ENCODE measurements at regions not wholly inside any gene's neighbourhood (a gene's known extent, or its start where the extent isn't known, plus 50 kb on each side); places are given as distances from the start of the nearest gene placed in this dataset.
"Not testable (repeated sequence)": the region's sequence is repeated elsewhere in the genome, so short reads cannot be mapped to it uniquely, and the experiment has no call there.

DNA sequence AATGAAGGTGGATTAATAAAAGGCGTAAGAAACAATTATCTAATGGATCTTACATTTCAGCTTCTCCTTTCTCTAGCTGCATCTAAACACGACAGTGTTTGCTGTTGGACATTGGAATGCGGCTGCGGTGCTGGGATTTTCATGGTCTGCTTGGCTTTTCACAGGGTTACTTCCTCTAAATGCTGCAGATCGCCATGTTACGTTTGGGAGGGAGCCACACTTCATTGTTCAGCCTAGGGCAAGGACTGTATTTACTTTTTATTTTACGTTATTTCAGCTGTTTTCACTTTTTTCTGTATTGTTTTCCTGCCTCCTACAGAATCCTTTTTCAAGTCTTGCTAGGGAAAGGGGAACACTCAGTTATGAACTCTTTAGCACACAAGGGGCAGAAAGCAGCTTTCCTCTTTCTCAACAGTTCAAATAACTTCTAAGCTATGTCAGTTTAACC lies 97.9 kb upstream of the MTHFD1L start:
- DNase-seq (ENCODE audit: low read depth), result no peak

DNA sequence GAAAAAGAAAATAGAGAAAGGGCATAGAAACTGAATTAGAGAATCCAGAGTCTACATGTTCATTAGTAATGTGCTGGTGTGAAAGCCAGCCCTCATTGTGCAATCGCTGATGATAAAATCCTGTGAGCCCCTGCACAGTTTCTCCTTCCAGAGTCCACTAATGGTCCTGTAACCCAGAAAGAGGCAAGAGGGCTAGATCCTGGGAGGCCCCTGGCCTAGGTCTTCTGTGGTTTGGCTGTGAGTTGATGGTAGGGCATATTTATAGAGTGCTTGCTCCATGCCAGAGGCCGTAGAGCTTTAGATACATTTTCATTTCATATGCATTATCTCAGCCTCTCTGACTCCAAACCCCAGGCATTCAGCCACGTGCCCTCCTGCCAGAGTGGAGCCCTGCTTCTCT lies 94.9 kb upstream of the MTHFD1L start:
- no peak for DNase-seq (ENCODE audit: low read depth)

DNA sequence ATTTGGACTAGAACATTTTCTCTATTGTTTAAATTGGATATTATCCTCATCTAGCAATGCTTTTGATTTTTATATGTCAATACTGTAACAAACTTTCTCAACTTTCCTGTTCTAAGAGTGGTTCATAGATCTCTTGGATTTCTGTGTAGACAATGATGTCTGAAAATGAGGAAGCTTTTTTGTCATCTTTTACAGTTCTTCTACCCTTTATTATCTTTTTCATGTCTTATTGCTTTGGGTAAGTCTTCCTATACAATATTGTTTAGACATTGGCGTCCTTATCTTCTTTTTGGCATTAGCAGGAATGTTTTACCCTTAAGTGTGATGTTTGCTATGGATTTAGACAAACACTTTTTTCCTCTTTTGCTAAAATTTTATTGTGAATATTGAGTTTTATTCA lies 91.5 kb upstream of the MTHFD1L start:
- no peak for DNase-seq (ENCODE audit: low read depth)

DNA sequence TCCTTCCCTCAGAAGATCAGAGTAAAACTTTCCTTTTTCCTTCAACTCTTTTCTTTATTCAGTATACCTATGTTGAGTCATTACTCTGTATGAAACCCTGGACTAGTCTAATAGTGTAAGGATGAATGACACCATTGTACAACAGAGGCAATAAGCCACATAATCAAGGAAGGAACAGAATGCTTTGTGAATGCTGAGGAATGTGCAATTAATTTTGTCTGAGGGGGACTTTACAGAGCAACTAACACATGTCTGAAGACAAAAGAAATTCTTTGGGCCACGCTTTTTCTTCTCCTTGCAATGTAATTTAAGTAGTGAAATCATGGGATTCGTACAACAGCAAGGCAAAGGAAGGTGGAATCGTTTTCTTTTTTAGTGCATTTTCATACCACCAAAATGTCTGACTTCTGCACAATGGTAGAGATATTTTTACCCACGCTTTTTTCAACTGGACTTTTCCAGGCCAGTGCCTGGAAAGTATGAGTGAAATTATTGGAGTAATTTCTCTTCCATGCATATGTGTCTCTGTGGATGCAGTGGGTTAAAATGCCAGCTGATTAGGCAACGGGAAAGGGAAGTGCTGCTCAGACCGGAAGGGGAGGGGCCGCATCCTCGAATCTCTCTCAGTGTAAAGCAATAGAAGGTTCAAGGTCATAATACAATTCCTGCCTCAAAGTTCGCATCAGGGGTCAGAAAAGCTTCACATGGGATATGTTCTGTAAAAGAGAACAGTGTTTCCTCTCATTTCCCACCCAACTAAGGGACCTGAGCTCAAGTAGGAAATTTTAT lies 89.9 kb upstream of the MTHFD1L start:
- no peak for DNase-seq (ENCODE audit: low read depth)

DNA sequence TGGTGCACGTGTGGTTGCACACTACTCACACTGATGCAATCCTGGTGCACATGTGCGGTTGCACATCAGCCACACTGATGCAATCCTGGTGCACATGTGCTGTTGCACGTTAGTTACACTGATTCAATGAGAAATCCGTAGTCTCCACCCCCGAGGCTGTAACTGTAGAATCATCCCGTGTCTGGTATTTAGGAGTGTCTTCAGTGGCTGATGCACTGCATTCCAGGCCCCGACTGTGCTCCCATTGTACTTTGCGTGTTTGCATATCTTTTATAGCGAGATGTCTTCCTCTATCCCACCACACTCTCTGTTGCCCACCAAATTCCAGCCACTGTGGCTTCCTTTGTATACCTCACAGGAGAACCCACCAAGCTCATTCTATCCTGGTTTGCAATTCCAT lies 87.8 kb upstream of the MTHFD1L start:
- DNase-seq (ENCODE audit: low read depth), result no peak

DNA sequence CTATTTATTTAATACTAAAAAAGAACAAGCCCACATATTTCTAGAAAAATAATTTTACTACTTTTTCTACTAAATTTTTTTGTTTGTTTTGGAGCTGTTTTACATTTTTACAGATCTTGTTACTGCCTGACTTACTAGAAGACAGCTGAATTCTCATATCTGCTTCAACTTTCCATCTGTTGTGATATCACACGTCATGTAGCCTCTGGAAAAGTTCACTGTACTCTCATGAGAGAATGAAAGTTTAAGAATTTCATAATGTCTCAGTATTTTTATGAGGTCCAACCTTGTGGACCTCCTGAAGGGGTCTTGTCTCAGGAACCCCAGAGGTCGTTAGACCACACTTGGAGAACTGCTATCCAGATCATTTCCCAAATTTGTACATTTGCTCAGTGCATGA lies 81.7 kb upstream of the MTHFD1L start:
- no peak for DNase-seq (ENCODE audit: low read depth)

DNA sequence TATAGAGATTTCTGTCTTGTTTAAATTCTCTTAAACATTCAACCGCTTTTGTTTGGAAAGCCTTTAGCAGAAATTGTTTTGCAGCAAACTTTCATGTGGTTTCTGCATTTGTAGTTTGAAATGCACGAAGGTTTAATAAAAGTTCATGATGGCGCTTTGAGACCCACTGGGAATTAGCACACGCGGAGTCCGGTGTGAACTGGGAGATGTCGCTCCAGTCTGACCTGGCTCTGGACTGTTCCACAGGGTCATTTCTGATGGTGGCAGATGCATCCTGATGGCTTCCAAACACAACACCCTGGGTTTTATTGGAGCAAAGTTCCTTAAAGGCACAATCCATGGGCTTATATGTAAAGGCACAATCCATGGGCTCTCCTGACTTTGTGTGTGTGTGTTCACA lies 78.1 kb upstream of the MTHFD1L start:
- DNase-seq (ENCODE audit: low read depth), result no peak

DNA sequence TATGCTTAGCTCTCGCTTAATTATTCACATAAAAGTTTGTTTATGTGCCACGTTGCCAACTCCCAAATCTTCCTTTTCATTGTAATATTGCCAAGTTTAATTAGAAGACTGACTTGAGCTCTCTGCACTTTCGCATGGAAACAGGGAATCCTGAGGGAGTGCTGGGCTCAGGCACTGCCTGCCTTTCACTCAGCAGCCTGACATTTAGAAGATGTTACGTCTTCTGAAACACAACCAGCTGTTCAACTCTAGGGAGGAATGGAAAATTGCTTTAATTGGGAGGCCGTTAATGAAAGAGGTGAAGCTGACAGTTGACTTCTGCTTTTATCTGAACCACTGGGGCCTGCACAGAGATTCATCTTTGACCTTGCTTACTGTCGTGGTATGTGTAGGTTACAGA lies 77.4 kb upstream of the MTHFD1L start:
- no peak for DNase-seq (ENCODE audit: low read depth)

DNA sequence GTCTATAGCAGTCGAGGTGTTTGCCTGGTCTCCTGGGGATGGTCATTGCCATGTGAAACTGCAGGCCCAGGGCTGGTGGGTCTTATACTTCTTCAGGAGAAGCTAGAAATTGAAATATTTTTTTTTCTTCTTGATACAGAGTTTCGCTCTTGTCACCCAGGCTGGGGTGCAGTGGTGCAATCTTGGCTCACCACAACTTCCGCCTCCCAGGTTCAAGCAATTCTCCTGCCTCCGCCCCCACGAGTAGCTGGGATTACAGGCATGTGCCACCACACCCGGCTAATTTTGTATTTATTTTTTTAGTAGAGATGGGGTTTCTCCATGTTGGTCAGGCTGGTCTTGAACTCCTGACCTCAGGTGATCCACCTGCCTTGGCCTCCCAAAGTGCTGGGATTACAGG lies 75.6 kb upstream of the MTHFD1L start:
- DNase-seq (ENCODE audit: low read depth), result not testable (repeated sequence)

DNA sequence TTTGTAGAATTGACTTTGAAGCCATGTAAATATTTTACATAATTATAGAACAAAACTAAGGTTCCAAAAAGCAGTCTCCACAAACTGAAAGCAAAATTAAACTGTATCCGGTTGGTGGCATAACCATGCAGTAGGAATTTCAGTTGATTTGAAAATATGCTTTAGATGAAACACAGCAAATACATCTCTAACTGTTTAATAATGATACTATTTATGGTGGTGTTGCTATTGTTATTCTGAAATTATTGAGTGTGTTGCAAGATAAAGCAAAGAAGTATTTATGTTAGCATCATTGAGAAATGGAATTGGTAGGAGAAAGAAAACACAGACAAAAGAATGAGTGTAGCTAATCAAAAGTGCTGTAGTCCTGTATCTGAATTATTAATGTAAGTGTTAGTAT lies 73.8 kb upstream of the MTHFD1L start:
- DNase-seq (ENCODE audit: low read depth), result no peak

DNA sequence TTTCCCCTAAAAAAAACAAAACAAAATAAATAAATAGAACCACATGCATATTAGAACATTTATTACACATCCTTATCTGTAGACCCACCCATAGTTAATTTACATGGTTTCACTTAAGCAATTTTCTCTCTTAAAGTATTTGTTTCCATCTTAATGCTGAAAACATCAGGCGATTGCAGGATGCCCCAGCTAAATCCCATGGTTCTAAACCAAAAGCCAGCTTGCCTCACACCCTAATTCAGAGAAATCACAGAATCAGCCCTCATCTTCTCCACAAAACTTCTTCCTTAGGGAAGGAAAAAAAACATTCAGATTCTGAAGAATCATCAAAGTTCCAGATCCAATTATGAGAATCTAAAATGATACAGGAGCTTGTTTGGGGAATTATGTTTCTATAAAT lies 67.6 kb upstream of the MTHFD1L start:
- no peak for DNase-seq (ENCODE audit: low read depth)

DNA sequence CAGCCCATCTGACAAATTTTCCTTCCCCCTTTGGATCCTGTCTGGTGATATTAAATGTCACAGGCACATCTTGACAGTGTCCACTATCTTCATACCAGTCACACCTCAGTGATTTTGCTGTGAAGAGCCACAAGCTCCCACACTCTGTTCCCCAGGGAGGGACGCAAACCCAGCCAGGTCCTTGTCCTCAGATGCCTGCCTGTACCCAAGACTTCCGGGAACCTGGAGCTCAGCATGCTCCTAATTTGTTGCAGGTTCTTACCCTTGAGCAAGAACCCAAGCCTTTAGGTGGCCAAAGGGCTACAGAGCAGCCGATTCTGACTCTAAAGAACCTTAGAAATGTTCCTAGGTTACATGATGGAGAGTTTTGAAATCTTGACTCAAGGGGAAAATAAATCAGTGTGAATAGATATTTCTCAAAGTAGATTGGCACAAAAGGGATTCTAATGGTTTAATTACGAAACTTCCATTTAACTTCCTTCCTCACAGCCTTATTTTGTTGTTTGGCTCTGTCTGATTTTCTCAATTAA lies 66.2 kb upstream of the MTHFD1L start:
- DNase-seq (ENCODE audit: low read depth), result no peak

DNA sequence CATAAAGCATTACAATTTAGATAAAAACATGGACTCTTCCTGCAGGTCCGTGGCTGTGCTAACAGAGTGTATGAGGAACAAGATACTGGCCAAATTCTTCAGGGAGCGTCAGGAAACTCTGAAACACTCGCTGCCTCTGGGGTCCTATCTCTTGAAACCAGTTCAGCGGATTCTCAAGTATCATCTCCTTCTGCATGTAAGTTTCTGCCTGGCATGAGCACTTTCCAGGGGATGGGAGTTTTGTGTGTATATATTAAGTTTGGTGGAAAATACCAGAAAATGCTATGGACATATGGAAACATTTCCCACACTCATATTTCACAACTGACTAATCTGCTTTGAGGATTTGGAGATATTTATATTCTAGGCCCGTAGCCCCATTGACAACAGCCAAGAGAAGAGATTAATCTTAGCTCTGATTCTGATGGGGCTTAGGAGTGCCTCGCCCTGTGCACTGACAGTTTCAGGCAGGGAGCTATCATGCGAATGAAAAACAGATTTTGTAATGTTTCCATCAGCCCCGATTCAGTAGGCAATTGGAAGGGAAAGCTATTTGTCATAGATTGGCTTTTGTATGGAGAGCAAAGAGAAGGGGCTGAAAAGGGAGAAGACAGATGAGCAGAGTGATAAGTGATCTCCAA lies 64.7 kb upstream of the MTHFD1L start:
- no peak for DNase-seq (ENCODE audit: low read depth)

DNA sequence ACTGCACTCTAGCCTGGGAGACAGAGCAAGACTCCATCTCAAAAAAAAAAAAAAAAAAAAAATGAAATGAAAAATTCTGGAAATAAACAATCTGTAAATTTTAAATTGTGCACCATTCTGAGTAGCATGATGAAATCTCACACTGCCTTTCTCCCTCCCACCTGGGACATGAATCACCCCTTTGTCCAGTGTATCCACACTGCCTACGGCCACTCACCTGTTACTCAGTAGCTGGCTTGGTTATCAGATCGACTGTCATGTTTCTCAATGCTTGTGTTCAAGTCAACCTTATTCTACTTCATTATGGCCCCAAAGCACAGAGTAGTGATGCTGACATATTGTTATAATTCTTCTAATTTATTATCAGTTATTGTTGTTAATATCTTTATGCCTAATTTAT lies 58.7 kb upstream of the MTHFD1L start:
- DNase-seq (ENCODE audit: low read depth), result no peak

DNA sequence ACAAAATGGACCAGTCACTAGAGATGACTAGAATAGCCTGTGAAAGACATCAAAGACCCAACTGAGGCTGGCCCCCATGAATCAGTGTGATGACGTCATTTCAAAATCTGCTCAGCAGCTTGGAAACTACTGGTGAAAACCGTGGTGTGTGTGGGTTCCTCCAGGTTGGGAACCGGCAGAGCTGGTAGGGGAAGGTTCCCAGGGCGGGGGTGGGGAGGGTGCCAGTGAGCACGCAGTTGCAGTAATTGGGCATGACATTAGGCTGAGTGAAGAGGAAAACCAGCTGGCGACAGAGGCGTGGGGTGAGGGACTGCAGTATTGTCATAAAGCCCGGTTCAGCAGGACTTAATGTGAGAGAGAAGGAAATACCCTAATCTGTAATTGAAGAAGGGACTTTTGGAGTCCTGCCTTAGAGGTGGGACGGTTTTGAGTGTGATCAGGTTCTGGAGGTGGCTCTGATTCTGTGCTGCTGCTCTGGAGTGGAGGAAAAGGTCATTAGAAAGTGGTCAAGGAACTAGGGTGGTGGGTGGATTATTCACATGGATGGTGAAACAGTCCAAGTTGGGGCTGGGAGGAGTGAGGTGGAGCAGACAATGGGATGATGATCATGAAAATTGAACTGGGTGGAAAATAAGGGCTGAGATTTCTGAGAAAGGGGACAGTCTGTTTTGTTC lies 52.0 kb upstream of the MTHFD1L start:
- DNase-seq (ENCODE audit: low read depth), result no peak

DNA sequence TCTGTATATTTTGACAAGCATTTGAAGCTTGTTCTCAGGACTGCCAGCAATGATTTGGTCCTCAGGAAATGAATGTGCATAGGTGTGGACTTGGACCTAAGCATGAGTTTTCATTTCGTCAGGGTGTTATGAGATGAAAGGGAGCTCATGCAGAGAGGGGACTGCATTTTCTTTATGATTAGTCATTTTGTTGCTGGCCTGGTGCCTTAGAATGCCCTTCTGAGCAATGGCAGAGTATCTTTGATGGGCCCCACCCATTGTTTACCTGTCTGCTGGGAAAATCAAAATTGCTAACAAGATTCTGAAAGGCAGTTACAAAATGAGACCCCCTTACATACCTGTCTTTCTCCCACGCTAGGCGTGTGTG lies 51.5 kb upstream of the MTHFD1L start:
- DNase-seq (ENCODE audit: low read depth), result no peak
